Mesodermal cell (in vitro differentiated cells): ENCODE measurements at regions not wholly inside any gene's neighbourhood (a gene's known extent, or its start where the extent isn't known, plus 50 kb on each side); places are given as distances from the start of the nearest gene placed in this dataset.

ENCODE experiments used
- H3K27ac ChIP-seq: 2 replicates; pipeline ENCODE4 v1.7.0; 2013; ENCODE audit warnings: mild to moderate bottlenecking, low read depth, low read length, moderate library complexity; ENCODE audit not compliant: severe bottlenecking
- H3K36me3 ChIP-seq: 2 replicates; pipeline ENCODE4 v1.7.1; 2013; ENCODE audit warnings: mild to moderate bottlenecking, low read length, moderate library complexity; ENCODE audit not compliant: control insufficient read depth, insufficient read depth
- H3K4me1 ChIP-seq: one replicate; pipeline ENCODE4 v1.7.1; 2013; ENCODE audit warnings: mild to moderate bottlenecking, low read length; ENCODE audit not compliant: insufficient read depth, control insufficient read depth, poor library complexity, severe bottlenecking
- H3K4me3 ChIP-seq: 2 replicates; pipeline ENCODE4 v1.7.0; 2013; ENCODE audit warnings: low read length, control low read depth, mild to moderate bottlenecking; ENCODE audit not compliant: insufficient read depth, poor library complexity, severe bottlenecking; ENCODE audit errors: extremely low read depth
- H3K9me3 ChIP-seq: 2 replicates; pipeline ENCODE4 v1.7.1; 2013; ENCODE audit warnings: mild to moderate bottlenecking, low read length, moderate library complexity; ENCODE audit not compliant: control insufficient read depth
- WGBS, 2 experiments: methylation state at CpG; one replicate each; pipeline ENCODE4 v1.1.5; 2013; ENCODE audit warnings: missing lambda C conversion rate in 2 of 2; ENCODE audit not compliant: insufficient coverage in 2 of 2; 5-methylcytosine and 5-hydroxymethylcytosine counted together

DNA sequence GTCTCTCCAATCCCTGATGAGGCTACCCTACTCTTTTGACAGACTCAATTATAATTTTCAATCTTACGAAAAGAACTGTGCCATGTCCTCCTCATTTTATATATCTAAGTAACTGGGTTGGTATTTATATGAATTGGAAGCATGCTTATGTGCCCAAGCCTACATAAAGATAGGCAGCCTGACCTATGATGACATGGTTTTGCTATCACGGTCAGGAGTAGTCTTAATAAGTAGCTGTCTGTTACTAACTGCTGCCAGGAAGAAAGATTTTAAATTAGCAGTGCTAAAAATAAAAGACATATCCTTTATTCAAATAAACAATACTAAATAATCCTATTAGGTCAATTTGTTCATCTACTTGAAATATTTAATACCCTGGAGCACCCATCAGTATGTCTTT lies 102.0 kb upstream of the DTNA start:
- Histone ChIP-seq H3K27ac (no peak overlapping the region), H3K36me3 (peaks cover 4% of the 10 kb centered on the region), H3K4me3 (no peak overlapping the region), H3K4me1 (no peaks in the 10 kb centered on the region), H3K9me3 (no peaks in the 10 kb centered on the region)
- WGBS, 2 experiments: no CpG with 5 or more reads among the region's 2 CpGs

DNA sequence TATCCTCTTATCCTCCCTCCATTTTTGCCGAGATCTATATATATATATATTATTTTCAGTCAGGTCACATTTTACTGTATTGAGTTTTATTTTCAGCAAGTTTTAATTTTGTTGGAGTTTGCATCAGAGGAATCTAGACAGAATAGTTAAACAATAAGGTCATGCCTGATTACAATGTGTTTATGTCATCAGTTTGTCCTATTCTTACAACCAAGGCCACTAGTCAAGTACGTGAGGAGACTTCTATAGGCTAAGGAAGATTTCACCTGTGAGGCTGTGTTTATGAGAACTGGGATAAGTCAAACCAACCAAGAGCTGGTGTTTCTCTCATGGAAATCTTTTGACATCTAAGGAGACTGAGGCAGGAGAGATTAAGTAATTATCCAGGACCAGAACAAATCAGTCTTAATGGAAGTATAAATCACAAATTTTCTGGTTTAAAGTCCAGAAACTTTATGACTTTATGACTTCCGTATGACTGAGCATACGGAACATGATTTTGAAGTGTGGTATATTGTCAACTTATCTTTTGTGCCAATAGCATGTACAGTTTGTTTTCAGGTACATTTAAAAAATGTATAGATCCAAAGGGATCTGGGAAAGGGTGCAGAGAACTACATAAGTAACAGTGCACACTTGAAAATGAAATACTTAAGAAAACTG lies 100.0 kb upstream of the DTNA start:
- no peak overlapping the region for H3K4me3 ChIP-seq
- no peaks in the 10 kb centered on the region for H3K9me3 ChIP-seq
- 78 to 100% methylated on average over 1 to 3 of the region's 4 CpGs for WGBS, 2 experiments
- no peak overlapping the region for H3K27ac ChIP-seq
- peaks cover 4% of the 10 kb centered on the region for H3K36me3 ChIP-seq
- no peaks in the 10 kb centered on the region for H3K4me1 ChIP-seq

DNA sequence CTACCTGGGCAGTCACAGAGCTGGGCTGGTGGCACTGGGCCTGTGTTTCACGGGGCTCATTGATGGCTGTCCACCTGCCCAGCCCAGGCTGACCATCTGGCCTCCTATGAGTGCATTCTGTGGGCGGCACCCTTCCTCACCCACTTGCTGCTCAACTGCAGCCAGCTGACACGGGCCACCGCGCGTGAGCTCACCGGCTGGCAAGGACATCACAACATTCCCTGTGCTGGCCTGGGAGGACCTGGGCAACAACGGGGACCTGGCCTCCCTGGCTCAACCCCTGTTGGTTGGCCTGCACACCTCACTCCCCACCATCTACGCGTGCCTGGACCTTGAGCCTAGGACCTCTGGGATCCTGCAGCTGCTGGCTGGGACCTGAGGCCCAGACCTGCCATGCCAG lies 98.2 kb upstream of the DTNA start:
- Histone ChIP-seq H3K36me3 (peaks cover 4% of the 10 kb centered on the region), H3K9me3 (peaks cover 11% of the 10 kb centered on the region), H3K4me3 (no peak overlapping the region), H3K4me1 (no peaks in the 10 kb centered on the region), H3K27ac (no peak overlapping the region)
- WGBS, 2 experiments: 93 to 95% methylated on average over 2 to 9 of the region's 10 CpGs

DNA sequence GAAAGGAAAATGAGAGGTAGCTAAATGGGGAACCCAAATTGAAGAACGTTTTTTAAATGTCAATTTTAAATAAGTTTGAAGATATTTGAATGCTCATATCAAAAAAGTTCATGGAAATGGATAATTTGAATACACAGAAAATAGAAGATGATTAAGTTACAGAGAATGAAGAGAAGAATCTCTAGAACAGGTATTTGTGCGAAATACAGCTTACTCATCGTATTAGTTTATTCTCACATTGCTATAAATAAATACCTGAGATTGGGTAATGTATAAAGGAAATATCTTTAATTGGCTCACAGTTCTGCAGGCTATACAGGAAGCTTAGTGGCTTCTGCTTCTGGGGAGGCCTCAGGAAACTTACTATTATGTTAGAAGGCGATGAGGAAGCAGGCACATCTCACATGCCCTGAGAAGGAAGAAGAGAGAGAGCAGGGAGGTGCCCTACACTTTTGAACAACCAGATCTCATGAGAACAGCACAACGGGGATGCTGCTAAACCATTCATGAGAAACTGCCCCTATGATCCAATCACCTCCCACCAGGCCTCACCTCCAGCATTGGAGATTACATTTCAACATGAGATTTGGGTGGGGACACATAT lies 89.7 kb upstream of the DTNA start:
- H3K27ac ChIP-seq: no peak overlapping the region
- WGBS, 2 experiments: 97 to 100% methylated on average over 1 to 3 of the region's 5 CpGs
- no peak overlapping the region for H3K4me3 ChIP-seq

GRCh38 chr18:34623557-34623956 lies 86.5 kb upstream of the DTNA start:
- 100% methylated on average over 1 of the region's 2 CpGs for WGBS, 2 experiments

More for the DNA sequence above, 89.7 kb upstream of the DTNA start:
- H3K36me3 ChIP-seq: no peaks in the 10 kb centered on the region
- H3K9me3 ChIP-seq: peaks cover 11% of the 10 kb centered on the region
- H3K4me1 ChIP-seq: no peaks in the 10 kb centered on the region

DNA sequence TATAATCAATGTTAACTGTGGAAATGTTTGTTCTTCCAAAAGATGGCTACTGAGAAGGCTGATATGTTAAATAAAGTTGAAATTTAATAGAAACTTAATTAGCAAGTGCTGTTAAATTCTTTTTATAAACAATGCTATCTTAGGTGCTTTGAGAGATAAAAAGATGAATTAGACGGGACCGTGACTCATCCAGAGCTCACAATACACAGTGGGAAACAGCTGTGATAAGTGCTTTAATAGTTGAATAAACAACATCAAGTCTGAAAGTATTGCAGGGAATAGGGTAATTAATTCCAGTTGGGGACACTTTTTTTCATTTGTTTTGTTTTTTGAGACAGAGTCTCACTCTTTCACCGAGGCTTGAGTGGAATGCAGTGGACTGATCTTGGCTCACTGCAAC lies 85.5 kb upstream of the DTNA start:
- H3K9me3 ChIP-seq: no peaks in the 10 kb centered on the region
- WGBS, 2 experiments: 80 to 87% methylated on average over 1 to 3 of the region's 3 CpGs
- no peaks in the 10 kb centered on the region for H3K36me3 ChIP-seq
- no peak overlapping the region for H3K4me3 ChIP-seq
- H3K4me1 ChIP-seq: no peaks in the 10 kb centered on the region
- H3K27ac ChIP-seq: no peak overlapping the region

More at GRCh38 chr18:34623557-34623956, 86.5 kb upstream of the DTNA start:
- Histone ChIP-seq H3K27ac (no peak overlapping the region), H3K4me1 (no peaks in the 10 kb centered on the region), H3K36me3 (no peaks in the 10 kb centered on the region), H3K4me3 (no peak overlapping the region), H3K9me3 (no peaks in the 10 kb centered on the region)

DNA sequence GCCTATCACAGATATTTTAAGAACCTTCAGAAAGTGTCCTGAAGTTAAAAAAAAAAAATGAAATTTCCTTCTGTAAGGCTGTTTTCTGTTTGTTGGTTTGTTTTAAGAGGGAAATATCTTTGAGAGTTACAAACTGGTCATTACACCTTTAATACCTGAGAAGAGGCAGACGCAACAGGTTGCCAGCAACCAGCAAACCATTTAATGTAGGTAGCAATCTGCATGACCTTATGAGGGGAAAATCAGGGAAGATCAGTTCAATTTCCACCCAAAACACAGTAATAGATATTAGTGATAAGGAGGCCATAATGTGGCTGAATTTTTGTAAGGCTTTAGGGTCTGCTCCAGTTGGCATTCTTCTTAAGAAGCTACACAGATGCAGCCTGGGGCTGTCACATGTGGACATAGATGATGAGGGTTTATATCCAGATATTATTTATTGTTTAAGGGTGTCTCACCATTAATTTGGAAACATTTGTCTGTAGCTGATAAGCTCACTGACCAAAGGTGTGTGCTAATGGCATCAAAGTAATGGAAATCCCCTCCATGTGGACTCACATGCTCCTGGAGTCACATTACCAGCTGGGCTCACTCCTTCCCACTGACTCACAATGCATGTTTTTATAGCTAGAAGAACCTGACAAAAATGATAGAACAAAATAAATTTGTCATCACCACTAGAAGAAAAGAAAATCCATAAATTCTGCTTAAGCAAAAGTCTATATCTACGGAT lies 83.5 kb upstream of the DTNA start:
- Histone ChIP-seq H3K4me1 (no peaks in the 10 kb centered on the region), H3K36me3 (no peaks in the 10 kb centered on the region), H3K4me3 (no peak overlapping the region), H3K9me3 (no peaks in the 10 kb centered on the region), H3K27ac (no peak overlapping the region)
- no CpG with 5 or more reads among the region's 2 CpGs for whole genome bisulfite sequencing, 2 experiments

GRCh38 chr18:34627137-34627920 lies 82.8 kb upstream of the DTNA start:
- Histone ChIP-seq H3K36me3 (no peaks in the 10 kb centered on the region), H3K9me3 (no peaks in the 10 kb centered on the region), H3K27ac (no peak overlapping the region), H3K4me1 (no peaks in the 10 kb centered on the region), H3K4me3 (no peak overlapping the region)
- WGBS, 2 experiments: 80% methylated on average over 1 of the region's 2 CpGs; no CpG with 5 or more reads in 1 of the 2 experiments

GRCh38 chr18:34631093-34631966 lies 78.8 kb upstream of the DTNA start:
- no peak overlapping the region for H3K4me3 ChIP-seq
- WGBS, 2 experiments: no CpG with 5 or more reads among the region's 4 CpGs
- no peaks in the 10 kb centered on the region for H3K36me3 ChIP-seq
- H3K27ac ChIP-seq: no peak overlapping the region
- no peaks in the 10 kb centered on the region for H3K9me3 ChIP-seq
- H3K4me1 ChIP-seq: no peaks in the 10 kb centered on the region

DNA sequence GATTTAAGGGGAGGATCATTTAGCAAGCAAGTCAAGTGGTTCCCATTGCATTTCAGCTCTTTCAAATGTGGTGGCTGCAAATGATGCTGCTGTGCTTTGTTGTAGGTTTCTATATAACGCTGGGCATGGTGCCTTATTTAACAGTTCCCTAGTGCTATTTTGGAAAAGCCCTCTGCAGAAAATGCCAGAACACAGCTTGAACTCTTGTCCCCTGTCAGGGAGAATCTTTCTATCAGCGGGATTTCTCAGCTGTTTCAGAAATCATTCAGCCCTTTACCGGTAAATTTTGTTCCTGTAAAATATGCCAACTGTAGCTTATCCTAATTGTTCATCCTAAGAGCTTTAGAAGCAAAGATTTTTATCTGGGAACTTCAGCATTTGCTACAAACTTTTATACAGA lies 77.8 kb upstream of the DTNA start:
- no peak overlapping the region for H3K4me3 ChIP-seq
- no peak overlapping the region for H3K27ac ChIP-seq
- H3K9me3 ChIP-seq: no peaks in the 10 kb centered on the region
- H3K36me3 ChIP-seq: no peaks in the 10 kb centered on the region
- no peaks in the 10 kb centered on the region for H3K4me1 ChIP-seq
- WGBS, 2 experiments: 64% methylated on average over 3 of the region's 3 CpGs; no CpG with 5 or more reads in 1 of the 2 experiments
